HL-60 (cell line): ENCODE measurements at regions not wholly inside any gene's neighbourhood (a gene's known extent, or its start where the extent isn't known, plus 50 kb on each side); places are given as distances from the start of the nearest gene placed in this dataset.

Experiments
- CTCF ChIP-seq: IDR thresholded peaks from one replicate; pipeline ENCODE4 v1.5.1; 2011; ENCODE audit warnings: low read length, control low read depth, inconsistent platforms; ENCODE audit not compliant: insufficient read depth
- POLR2AphosphoS5 ChIP-seq: IDR thresholded peaks from 2 replicates; pipeline ENCODE4 v1.6.1; 2012; ENCODE audit warnings: low read depth
- REST ChIP-seq: IDR thresholded peaks from 2 replicates; pipeline ENCODE4 v1.6.1; 2012; ENCODE audit warnings: low read depth; ENCODE audit not compliant: insufficient replicate concordance

- TF ChIP-seq POLR2AphosphoS5 (no peak), CTCF (no peak), REST (no peak)
These were observed 263.6 kb downstream of the FLRT2 start for GRCh38 chr14:85793533-85793932.
